OCI-LY7 (cell line): ENCODE measurements at regions not wholly inside any gene's neighbourhood (a gene's known extent, or its start where the extent isn't known, plus 50 kb on each side); places are given as distances from the start of the nearest gene placed in this dataset.

Experiments used
- CTCF ChIP-seq: fragments of 200-600 bp; sonication (generic); conservative IDR thresholded peaks from 2 replicates; pipeline ENCODE4 v1.5.1; 2014; ENCODE audit warnings: mild to moderate bottlenecking, antibody characterized with exemption, low read length, moderate library complexity, mixed read lengths
- EZH2phosphoT487 ChIP-seq: fragments of 200-600 bp; sonication (generic); IDR thresholded peaks from 2 replicates; pipeline ENCODE4 v1.6.1; 2018; ENCODE audit warnings: low read depth, borderline replicate concordance, mild to moderate bottlenecking, mixed run types, antibody characterized with exemption, low read length, moderate library complexity, mixed read lengths

GRCh38 chr13:79995334-79995733 is 345.6 kb downstream of the SPRY2 start:
- TF ChIP-seq EZH2phosphoT487 = no peak
- no peak for TF ChIP-seq CTCF
